ENCODE measurements at regions not wholly inside any gene's neighbourhood (a gene's known extent, or its start where the extent isn't known, plus 50 kb on each side); places are given as distances from the start of the nearest gene placed in this dataset.

DNA sequence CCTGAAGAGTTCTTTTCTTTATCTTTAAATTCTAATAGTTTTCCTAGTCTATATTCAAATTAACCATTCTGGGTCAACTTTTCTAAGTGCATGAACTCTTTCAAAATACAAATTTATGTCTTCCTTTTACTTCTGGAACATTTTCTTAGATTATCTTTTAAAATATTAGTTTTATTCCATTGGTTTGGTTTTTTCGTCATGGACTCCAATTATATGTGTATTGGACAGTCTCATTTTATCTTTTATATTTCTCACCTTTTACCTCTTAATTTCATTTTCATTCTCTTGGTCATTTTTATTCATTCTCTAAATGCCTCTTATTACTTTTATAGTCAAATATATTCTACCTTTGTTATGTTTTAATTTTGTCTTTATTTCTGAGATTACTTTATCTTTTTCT, 356.7 kb upstream of the MMS22L start:
- TF ChIP-seq EZH2 (IDR thresholded peaks at IDR 0.05; ENCODE audit: insufficient read depth, low read length), result no peak
- TF ChIP-seq, protein P1, sequence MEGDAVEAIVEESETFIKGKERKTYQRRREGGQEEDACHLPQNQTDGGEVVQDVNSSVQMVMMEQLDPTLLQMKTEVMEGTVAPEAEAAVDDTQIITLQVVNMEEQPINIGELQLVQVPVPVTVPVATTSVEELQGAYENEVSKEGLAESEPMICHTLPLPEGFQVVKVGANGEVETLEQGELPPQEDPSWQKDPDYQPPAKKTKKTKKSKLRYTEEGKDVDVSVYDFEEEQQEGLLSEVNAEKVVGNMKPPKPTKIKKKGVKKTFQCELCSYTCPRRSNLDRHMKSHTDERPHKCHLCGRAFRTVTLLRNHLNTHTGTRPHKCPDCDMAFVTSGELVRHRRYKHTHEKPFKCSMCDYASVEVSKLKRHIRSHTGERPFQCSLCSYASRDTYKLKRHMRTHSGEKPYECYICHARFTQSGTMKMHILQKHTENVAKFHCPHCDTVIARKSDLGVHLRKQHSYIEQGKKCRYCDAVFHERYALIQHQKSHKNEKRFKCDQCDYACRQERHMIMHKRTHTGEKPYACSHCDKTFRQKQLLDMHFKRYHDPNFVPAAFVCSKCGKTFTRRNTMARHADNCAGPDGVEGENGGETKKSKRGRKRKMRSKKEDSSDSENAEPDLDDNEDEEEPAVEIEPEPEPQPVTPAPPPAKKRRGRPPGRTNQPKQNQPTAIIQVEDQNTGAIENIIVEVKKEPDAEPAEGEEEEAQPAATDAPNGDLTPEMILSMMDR (IDR thresholded peaks at IDR 0.05; ENCODE audit: insufficient read depth, low read depth, low read length), result no peak
